GM18951 (cell line): ENCODE measurements at regions not wholly inside any gene's neighbourhood (a gene's known extent, or its start where the extent isn't known, plus 50 kb on each side); places are given as distances from the start of the nearest gene placed in this dataset.

Source experiments
- POLR2A ChIP-seq: IDR thresholded peaks from 4 replicates; pipeline ENCODE4 v1.6.1; 2011; ENCODE audit warnings: mild to moderate bottlenecking; ENCODE audit not compliant: insufficient read length, insufficient read depth; ENCODE audit errors: extremely low read depth
- in situ Hi-C: fragments of 300-500 bp; cut with MboI; formaldehyde crosslinking; loops from one replicate; pipeline ENCODE4 v1.12.0; 2022; ENCODE audit warnings: low sequenced_read_pairs, mixed read lengths, inconsistent platforms; ENCODE audit not compliant: unreplicated experiment

DNA sequence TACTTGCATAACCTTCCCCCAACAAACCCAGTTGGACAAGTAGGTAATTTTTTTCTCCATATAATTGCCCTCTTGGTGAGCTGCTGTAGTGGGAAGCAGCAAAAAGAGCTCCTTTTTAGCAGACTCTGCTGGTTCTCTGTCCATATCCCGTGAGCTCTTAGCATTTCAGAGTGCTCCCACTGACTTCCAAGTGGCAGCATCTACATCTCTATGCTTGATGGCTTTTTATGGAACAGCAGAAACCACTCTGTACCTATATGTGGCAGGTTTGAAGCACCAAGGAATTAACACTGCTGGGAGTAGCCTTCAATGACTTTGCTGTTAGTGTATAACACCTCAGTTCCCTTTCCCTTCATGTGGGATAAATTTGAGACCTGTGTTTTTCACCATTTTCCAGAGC lies 168.4 kb upstream of the NHS start:
- in situ Hi-C loops, result no loop called here
- no peak for TF ChIP-seq POLR2A

- in situ Hi-C loops, result no loop called here
- TF ChIP-seq POLR2A, result no peak
Observed at GRCh38 chrX:17214962-17215361, 160.0 kb upstream of the NHS start.

DNA sequence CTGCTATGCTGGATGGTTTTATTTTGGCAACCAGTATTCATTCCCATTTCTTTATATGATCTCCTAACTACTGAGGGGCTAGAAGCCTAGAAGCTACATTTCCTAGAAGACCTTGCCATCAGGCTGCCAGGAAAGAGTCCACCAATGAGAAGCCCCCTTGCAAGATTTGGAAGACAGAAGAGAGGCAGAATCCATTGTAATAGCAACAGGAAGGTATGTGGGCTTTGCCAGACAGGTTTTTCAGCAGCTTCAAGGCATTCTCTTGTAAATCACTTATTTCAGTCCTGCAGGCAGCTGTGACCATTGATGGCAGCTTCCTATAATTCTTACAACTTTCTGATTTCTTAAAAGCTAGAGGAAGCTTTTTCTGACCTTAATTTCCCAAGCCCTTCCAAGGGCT lies 148.3 kb upstream of the NHS start:
- TF ChIP-seq POLR2A, result no peak
- in situ Hi-C loops, result loop anchor here (25.0 kb wide), 1 partner anchor 461 kb away; no protein-coding TSS in a partner anchor

GRCh38 chrX:17237146-17237545 lies 137.9 kb upstream of the NHS start:
- in situ Hi-C loops, result loop anchor here (25.0 kb wide), 1 partner anchor 450 kb away; no protein-coding TSS in a partner anchor
- no peak for TF ChIP-seq POLR2A

- no peak for TF ChIP-seq POLR2A
- in situ Hi-C loops, result loop anchor here (25.0 kb wide), 1 partner anchor 445 kb away; no protein-coding TSS in a partner anchor
Observed at GRCh38 chrX:17242470-17242869, 132.5 kb upstream of the NHS start.

DNA sequence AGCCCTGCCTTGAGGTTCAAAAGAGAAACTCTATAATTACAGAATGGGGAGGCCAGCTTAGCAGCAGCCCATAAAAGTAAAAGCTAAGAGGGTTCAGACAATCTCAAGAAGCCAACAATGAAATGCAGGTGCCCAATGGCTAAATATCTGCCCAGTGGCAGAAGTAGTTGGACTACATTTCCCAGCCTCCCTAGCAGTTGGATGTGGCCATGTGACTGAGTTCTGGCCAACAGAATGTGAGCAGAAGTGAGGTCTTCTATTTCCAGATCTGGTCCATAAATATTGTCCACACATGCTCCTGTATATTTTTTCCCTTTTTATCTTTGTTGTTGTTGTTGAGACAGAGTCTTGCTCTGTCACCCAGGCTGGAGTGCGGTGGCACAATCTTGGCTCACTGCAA lies 127.9 kb upstream of the NHS start:
- no peak for TF ChIP-seq POLR2A
- in situ Hi-C loops, result loop anchor here (25.0 kb wide), 1 partner anchor 440 kb away; no protein-coding TSS in a partner anchor

GRCh38 chrX:17262123-17262522 lies 112.9 kb upstream of the NHS start:
- no peak for TF ChIP-seq POLR2A
- in situ Hi-C loops, result no loop called here

DNA sequence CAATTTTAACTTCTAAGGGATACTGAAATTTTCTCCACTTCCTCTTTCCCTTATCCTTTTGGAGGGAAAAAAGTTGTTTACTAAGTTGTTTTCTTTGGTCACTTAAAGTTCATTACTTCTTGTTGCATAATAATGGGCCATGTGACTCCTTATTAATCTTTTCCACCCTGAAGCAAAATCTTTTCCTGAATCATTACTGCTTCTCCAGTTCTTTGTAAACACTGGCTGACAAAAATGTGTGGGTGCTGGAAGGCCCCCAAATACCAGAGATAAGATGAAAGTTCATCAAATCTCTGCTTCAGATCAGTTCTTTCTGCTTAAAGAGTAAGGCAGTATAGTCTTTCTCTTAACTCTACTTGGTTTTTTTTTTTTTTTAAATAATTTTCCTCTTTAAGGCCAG lies 108.9 kb upstream of the NHS start:
- TF ChIP-seq POLR2A, result no peak
- in situ Hi-C loops, result no loop called here

- TF ChIP-seq POLR2A, result no peak
- in situ Hi-C loops, result no loop called here
Observed at GRCh38 chrX:17278961-17279360, 96.0 kb upstream of the NHS start.

- no peak for TF ChIP-seq POLR2A
- in situ Hi-C loops, result no loop called here
Observed at GRCh38 chrX:17285983-17286382, 89.0 kb upstream of the NHS start.

- TF ChIP-seq POLR2A, result no peak
- in situ Hi-C loops, result no loop called here
Observed at GRCh38 chrX:17291171-17291900, 83.7 kb upstream of the NHS start.

GRCh38 chrX:17292111-17292527 lies 82.9 kb upstream of the NHS start:
- in situ Hi-C loops, result no loop called here
- no peak for TF ChIP-seq POLR2A

- in situ Hi-C loops, result no loop called here
- TF ChIP-seq POLR2A, result no peak
Observed at GRCh38 chrX:17294561-17294960, 80.4 kb upstream of the NHS start.

GRCh38 chrX:17295791-17296190 lies 79.2 kb upstream of the NHS start:
- in situ Hi-C loops, result no loop called here
- no peak for TF ChIP-seq POLR2A
